ENCODE measurements at regions not wholly inside any gene's neighbourhood (a gene's known extent, or its start where the extent isn't known, plus 50 kb on each side); places are given as distances from the start of the nearest gene placed in this dataset.

- no peak overlapping the region for H3K27ac ChIP-seq (ENCODE audit: low read depth, low read length, poor library complexity, severe bottlenecking)
- no TSS peak for BruUV-seq (replicated peaks)
- intact Hi-C loops (cut with micrococcal nuclease; ENCODE audit: unreplicated experiment), result no loop called here
- H3K36me3 ChIP-seq (ENCODE audit: insufficient read depth, low read length), result no peaks in the 10 kb centered on the region
- CTCF ChIA-PET (ENCODE audit: unreplicated experiment), result no interaction called here
- H2AFZ ChIP-seq (ENCODE audit: low read length), result no peak overlapping the region
- H3K4me3 ChIP-seq (ENCODE audit: low read depth, low read length, poor library complexity, severe bottlenecking), result no peak overlapping the region
- no peaks in the 10 kb centered on the region for H3K79me2 ChIP-seq (ENCODE audit: insufficient read depth, low read depth, low read length)
- POLR2A ChIA-PET, result no interaction called here
- no peaks in the 10 kb centered on the region for H3K9me2 ChIP-seq (ENCODE audit: insufficient read depth, low read length)
- no peaks in the 10 kb centered on the region for H3K9me3 ChIP-seq (ENCODE audit: low read length)
- no peaks in the 10 kb centered on the region for H4K20me1 ChIP-seq (ENCODE audit: insufficient read depth, low read length)
- TF ChIP-seq CTCF (conservative IDR thresholded peaks at IDR 0.05; ENCODE audit: low read length), result no peak
- no peaks in the 10 kb centered on the region for H3K4me1 ChIP-seq (ENCODE audit: insufficient read depth, low read length, poor library complexity, severe bottlenecking)
- H3K4me2 ChIP-seq (ENCODE audit: low read length), result no peak overlapping the region
- DNase-seq (ENCODE audit: low spot score), result no peak
These were observed 221.3 kb downstream of the DIO2 start for GRCh38 chr14:79989990-79990389.

GRCh38 chr14:79986251-79986650 is 225.1 kb downstream of the DIO2 start:
- CTCF ChIA-PET (ENCODE audit: unreplicated experiment), result no interaction called here
- TF ChIP-seq CTCF (conservative IDR thresholded peaks at IDR 0.05; ENCODE audit: low read length) (no peak), EZH2phosphoT487 (IDR thresholded peaks at IDR 0.05; ENCODE audit: borderline replicate concordance, low read depth, low read length) (no peak)
- H3K9me3 ChIP-seq (ENCODE audit: low read length), result no peaks in the 10 kb centered on the region

DNA sequence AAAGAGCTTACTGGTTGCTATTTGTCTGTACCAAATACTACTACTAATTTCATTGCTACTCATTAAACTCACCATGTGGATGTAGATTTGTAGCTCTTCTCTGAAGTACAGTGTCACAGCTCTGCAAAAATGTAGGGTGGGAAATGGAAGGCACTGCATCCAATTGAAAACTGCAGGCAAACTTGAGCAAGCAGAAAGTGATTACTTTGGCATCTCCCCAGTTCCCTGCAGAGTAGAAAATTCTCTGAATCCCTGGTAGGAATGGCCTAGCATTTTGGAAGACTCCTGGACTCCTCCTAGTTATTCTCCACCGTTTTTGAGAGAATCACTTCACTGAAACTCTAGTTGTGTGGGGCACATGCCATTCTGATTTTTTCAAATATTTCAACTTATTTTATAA is 239.1 kb downstream of the DIO2 start:
- no peak overlapping the region for H3K4me3 ChIP-seq (ENCODE audit: low read depth, low read length, poor library complexity, severe bottlenecking)
- no peak overlapping the region for H2AFZ ChIP-seq (ENCODE audit: low read length)
- TF ChIP-seq EZH2phosphoT487 (IDR thresholded peaks at IDR 0.05; ENCODE audit: borderline replicate concordance, low read depth, low read length), result no peak
- no peak for TF ChIP-seq CTCF (conservative IDR thresholded peaks at IDR 0.05; ENCODE audit: low read length)
- ChIA-PET CTCF (ENCODE audit: unreplicated experiment) (no interaction called here), POLR2A (interaction anchor here (0.7 kb wide), 1 partner anchor 10 kb away, joined by 3 read pairs; no protein-coding TSS in a partner anchor)
- no peaks in the 10 kb centered on the region for H3K9me3 ChIP-seq (ENCODE audit: low read length)
- intact Hi-C loops (cut with micrococcal nuclease; ENCODE audit: unreplicated experiment), result no loop called here
- H3K79me2 ChIP-seq (ENCODE audit: insufficient read depth, low read depth, low read length), result no peaks in the 10 kb centered on the region
- H3K27ac ChIP-seq (ENCODE audit: low read depth, low read length, poor library complexity, severe bottlenecking), result no peak overlapping the region
- H3K4me2 ChIP-seq (ENCODE audit: low read length), result no peak overlapping the region
- no peak for DNase-seq (ENCODE audit: low spot score)
- H3K9me2 ChIP-seq (ENCODE audit: insufficient read depth, low read length), result no peaks in the 10 kb centered on the region
- no peaks in the 10 kb centered on the region for H3K36me3 ChIP-seq (ENCODE audit: insufficient read depth, low read length)
- no TSS peak for BruUV-seq (replicated peaks)
- no peaks in the 10 kb centered on the region for H3K4me1 ChIP-seq (ENCODE audit: insufficient read depth, low read length, poor library complexity, severe bottlenecking)
- H4K20me1 ChIP-seq (ENCODE audit: insufficient read depth, low read length), result no peaks in the 10 kb centered on the region

More at GRCh38 chr14:79986251-79986650, 225.1 kb downstream of the DIO2 start:
- POLR2A ChIA-PET, result interaction anchor here (0.6 kb wide), 1 partner anchor 22 kb away, joined by 4 read pairs; no protein-coding TSS in a partner anchor
- H3K36me3 ChIP-seq (ENCODE audit: insufficient read depth, low read length), result no peaks in the 10 kb centered on the region
- no peak overlapping the region for H3K27ac ChIP-seq (ENCODE audit: low read depth, low read length, poor library complexity, severe bottlenecking)
- H3K9me2 ChIP-seq (ENCODE audit: insufficient read depth, low read length), result no peaks in the 10 kb centered on the region
- intact Hi-C loops (cut with micrococcal nuclease; ENCODE audit: unreplicated experiment), result no loop called here
- H2AFZ ChIP-seq (ENCODE audit: low read length), result no peak overlapping the region
- H3K4me3 ChIP-seq (ENCODE audit: low read depth, low read length, poor library complexity, severe bottlenecking), result no peak overlapping the region
- H4K20me1 ChIP-seq (ENCODE audit: insufficient read depth, low read length), result no peaks in the 10 kb centered on the region
- H3K4me2 ChIP-seq (ENCODE audit: low read length), result no peak overlapping the region
- no peak for DNase-seq (ENCODE audit: low spot score)
- H3K4me1 ChIP-seq (ENCODE audit: insufficient read depth, low read length, poor library complexity, severe bottlenecking), result no peaks in the 10 kb centered on the region
- no peaks in the 10 kb centered on the region for H3K79me2 ChIP-seq (ENCODE audit: insufficient read depth, low read depth, low read length)
- no TSS peak for BruUV-seq (replicated peaks)

Measured in OCI-LY7 (cell line).